Neutrophil (primary cell): ENCODE measurements at regions not wholly inside any gene's neighbourhood (a gene's known extent, or its start where the extent isn't known, plus 50 kb on each side); places are given as distances from the start of the nearest gene placed in this dataset.

ENCODE experiments used
- H3K27ac ChIP-seq: fragments of 200-600 bp; sonication (generic); 2 replicates; pipeline ENCODE4 v1.5.1; 2016; ENCODE audit warnings: mild to moderate bottlenecking, moderate library complexity
- H3K27me3 ChIP-seq: fragments of 200-600 bp; sonication (generic); 2 replicates; pipeline ENCODE4 v1.6.0; 2016; ENCODE audit warnings: mild to moderate bottlenecking
- H3K36me3 ChIP-seq: fragments of 200-600 bp; sonication (generic); 2 replicates; pipeline ENCODE4 v1.5.1; 2017
- H3K4me1 ChIP-seq, 2 experiments: fragments of 200-600 bp in 1 of 2; sonication (generic) in 1 of 2; 1 replicate in 1 of 2; 2 replicates in 1 of 2; pipeline versions ENCODE4 v1.5.1 to v1.6.1; 2013 to 2016; ENCODE audit warnings: low read depth in 1 of 2, low read length in 1 of 2, mild to moderate bottlenecking in 1 of 2, moderate library complexity in 1 of 2; ENCODE audit not compliant: control insufficient read depth in 1 of 2, insufficient read depth in 1 of 2
- H3K4me3 ChIP-seq, 2 experiments: fragments of 200-600 bp in 1 of 2; sonication (generic) in 1 of 2; 1 replicate in 1 of 2; 2 replicates in 1 of 2; pipeline ENCODE4 v1.5.1; 2013 to 2016; ENCODE audit warnings: low read depth in 1 of 2, low read length in 1 of 2, mild to moderate bottlenecking in 1 of 2, moderate library complexity in 1 of 2
- H3K9me3 ChIP-seq: fragments of 200-600 bp; sonication (generic); 2 replicates; pipeline ENCODE4 v1.5.1; 2016
- CTCF ChIP-seq: fragments of 200-600 bp; sonication (generic); IDR thresholded peaks from 2 replicates; pipeline ENCODE4 v1.5.1; 2016; ENCODE audit warnings: antibody characterized with exemption

DNA sequence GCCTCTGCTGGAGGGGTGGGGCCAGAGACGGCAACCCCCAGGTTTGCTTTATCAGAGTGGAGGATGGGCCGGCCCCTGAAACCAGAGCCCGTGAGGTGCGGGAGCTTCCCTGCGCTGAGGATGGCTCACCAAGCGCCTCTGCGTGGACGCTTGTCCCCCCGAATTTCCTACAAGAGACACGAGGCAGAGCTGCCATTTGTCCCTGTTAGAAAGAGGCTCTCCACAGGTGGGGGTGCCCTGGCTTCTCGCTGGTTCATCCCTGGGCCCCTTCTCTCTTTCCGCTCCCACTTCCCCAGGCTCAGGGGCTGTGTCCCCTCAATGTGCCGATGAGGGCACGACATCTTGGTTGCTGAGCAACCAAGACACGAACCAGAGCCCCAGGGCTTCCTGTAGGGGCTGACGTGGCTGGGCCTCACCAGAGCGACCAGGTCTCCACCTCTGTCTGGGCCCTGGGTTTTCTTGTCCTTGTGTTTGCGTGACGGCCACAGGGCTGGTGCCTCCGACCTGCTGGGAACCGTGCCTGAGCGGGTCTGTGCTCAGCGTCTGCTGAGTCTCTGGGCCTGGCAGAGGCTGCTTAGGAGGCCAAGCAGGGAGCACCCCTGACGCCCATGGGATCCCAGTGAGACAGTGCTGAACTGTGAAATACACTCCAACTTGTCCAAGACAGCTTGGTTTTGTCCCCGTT, 119.6 kb upstream of the COL5A1 start:
- TF ChIP-seq CTCF, result no peak
- H3K27me3 ChIP-seq, result no peaks in the 10 kb centered on the region
- H3K9me3 ChIP-seq, result no peaks in the 10 kb centered on the region
- no peaks in the 10 kb centered on the region for H3K36me3 ChIP-seq
- no peak overlapping the region for H3K27ac ChIP-seq
- H3K4me1 ChIP-seq, result no peaks in the 10 kb centered on the region
- no peak overlapping the region for H3K4me3 ChIP-seq

- Histone ChIP-seq H3K27me3 (no peaks in the 10 kb centered on the region), H3K9me3 (no peaks in the 10 kb centered on the region), H3K36me3 (no peaks in the 10 kb centered on the region), H3K27ac (no peak overlapping the region), H3K4me1 (no peaks in the 10 kb centered on the region), H3K4me3 (no peak overlapping the region)
- TF ChIP-seq CTCF, result no peak
Measured at GRCh38 chr9:134522502-134522848, 119.1 kb upstream of the COL5A1 start.

DNA sequence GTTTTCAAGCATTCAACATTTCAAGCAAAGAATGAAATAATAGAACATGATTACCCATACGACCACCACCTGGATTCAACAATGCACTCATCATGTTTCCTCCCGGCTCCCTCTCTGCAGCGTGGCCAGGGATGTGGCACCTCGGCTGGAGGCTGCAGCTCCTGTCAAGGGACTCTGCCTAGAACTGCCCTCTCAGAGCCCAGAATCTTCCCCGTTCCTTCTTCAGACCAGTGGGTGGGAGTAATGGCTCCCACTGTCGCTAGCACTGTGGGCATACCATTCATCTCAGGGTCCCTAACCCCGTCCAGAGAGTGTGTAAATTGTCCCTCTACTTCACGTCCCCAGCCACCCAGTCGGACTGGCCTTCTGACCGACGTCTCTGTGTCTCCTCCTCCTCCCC, 118.6 kb upstream of the COL5A1 start:
- Histone ChIP-seq H3K27ac (no peak overlapping the region), H3K4me3 (no peak overlapping the region), H3K4me1 (no peaks in the 10 kb centered on the region), H3K27me3 (no peaks in the 10 kb centered on the region), H3K9me3 (no peaks in the 10 kb centered on the region), H3K36me3 (no peaks in the 10 kb centered on the region)
- no peak for TF ChIP-seq CTCF

DNA sequence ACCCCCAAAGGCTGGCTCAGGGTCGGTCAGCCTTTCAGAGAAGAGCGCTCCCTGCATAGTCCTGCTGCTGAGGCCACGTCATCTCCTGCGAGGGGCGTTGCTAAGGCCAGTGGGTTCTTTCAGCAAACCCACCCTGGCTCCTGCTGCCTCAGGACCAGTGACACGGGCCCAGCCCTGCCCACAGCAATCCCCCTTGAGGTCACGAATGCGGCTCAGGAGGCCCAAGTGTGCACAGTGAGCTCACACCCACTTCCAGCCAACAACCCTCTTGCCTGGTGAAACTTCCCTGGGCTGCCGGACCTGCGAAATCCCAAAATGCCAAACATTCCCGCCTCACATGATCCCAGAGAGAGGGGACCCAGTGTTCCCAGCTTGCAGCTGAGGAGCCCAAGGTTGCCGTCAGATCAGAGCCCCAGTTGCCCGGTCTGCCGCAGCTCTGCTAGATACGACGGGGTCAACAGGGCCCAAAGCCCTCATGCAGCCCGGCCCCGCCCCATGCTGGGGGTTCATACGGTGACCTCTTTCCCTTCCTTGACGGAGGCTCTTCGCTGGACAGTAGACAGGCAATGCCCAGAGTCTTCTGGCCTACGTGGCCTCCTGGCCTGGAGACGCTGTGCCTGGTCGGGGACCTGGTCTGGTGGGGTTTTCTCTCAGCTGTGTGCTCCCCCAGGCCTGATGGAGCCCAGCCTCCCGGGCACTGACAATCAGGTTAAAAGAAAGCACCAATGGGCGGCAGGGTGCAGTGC, 116.4 kb upstream of the COL5A1 start:
- TF ChIP-seq CTCF, result no peak
- Histone ChIP-seq H3K36me3 (no peaks in the 10 kb centered on the region), H3K27me3 (no peaks in the 10 kb centered on the region), H3K27ac (no peak overlapping the region), H3K4me3 (no peak overlapping the region), H3K4me1 (no peaks in the 10 kb centered on the region), H3K9me3 (no peaks in the 10 kb centered on the region)

GRCh38 chr9:134525841-134526583, 115.6 kb upstream of the COL5A1 start:
- H3K9me3 ChIP-seq, result no peaks in the 10 kb centered on the region
- no peaks in the 10 kb centered on the region for H3K36me3 ChIP-seq
- no peaks in the 10 kb centered on the region for H3K4me1 ChIP-seq
- no peak for TF ChIP-seq CTCF
- no peak overlapping the region for H3K4me3 ChIP-seq
- no peaks in the 10 kb centered on the region for H3K27me3 ChIP-seq
- no peak overlapping the region for H3K27ac ChIP-seq
